NCI-H146 (cell line): ENCODE measurements at regions not wholly inside any gene's neighbourhood (a gene's known extent, or its start where the extent isn't known, plus 50 kb on each side); places are given as distances from the start of the nearest gene placed in this dataset.
A peak's percentile ranks its signal among the peaks of the same experiment; 100 is the strongest.
"Not testable (repeated sequence)": the region's sequence is repeated elsewhere in the genome, so short reads cannot be mapped to it uniquely, and the experiment has no call there.

Source experiments
- DNase-seq: peaks from one replicate; lab custom pipeline; 2025; lab: John Stamatoyannopoulos, UW

DNA sequence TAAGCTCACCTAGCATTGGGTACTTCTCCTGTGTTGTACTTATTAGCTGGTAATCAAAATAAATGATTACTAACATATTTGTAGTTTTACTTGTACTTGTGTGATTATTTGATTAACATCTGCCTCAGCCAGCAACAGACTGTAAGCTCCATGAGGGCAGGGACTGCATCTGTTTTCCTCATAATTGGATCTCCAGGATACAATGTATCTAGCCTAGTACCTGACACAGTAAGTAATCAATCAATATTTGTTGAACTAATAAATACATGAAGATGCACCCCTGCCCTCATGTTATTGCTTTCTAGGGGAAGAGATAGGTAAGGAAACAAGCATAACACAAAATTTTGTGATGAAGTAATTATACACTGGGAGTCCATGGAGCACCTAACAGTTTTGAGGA, 101.5 kb downstream of the TENT5C start:
- no peak for DNase-seq

DNA sequence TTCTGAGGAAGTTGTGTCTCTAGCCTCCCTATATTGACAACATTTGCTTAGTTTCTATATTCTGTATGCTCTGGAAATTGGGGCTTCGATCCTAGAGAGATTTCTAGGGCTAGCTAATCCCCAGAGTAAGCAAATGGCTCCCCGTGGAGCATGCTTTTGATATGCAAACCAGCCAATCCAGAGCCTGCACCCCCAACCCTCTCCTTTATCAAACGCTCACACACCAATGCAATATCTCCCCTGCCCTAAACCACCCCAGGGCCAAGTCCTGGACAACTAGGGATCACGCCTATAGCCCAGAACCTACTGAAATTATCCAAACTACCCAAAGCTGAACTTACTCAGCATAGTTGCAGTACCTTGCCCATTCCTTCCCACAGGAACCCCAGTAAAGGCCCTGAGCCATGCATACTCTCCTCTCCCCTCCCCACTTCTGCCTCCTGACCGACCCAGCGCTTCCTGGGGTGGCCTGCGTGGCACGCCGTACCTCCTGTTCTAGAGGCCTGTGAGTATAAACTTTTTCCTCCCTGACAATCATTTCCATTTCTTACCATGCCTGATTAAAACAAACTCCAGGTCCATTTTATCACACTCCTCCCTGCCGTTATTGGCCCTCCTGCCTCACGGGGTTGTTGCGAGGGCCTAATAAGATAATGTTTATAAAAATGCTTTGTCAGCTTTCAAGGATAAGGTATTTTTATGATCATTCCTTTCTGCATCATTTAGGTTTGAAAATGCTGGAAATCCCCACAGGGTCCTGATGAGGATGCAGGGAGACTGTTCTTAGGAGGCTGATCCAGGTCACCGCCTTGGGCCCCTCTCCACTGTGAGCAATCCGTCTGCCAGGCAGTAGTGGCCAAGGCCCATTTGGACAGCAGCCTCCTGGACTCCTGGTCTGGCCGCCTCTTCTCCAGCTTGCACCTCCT, 102.7 kb downstream of the TENT5C start:
- DNase-seq = no peak

DNA sequence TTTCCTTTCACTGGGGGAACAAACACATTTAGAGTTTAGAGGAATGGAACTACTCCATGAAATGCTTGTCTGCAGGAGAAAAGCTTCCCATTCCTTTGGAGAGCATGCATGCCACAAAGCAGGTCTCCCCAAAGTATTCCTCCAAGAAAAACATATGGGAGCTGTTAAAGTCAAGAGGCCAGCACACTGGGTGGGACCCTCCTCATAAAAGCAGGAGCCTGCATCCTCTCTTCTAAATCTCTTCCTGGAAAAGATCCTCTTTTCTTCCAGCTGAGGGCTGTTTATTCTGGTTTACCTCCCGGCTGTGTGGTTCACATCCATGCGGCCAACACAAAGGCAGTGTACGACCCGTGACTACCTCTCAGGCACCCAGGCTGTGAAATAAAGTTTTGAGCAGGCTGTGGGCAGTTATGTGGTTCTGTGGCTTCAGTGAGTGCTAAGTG, 103.4 kb downstream of the TENT5C start:
- no peak for DNase-seq

DNA sequence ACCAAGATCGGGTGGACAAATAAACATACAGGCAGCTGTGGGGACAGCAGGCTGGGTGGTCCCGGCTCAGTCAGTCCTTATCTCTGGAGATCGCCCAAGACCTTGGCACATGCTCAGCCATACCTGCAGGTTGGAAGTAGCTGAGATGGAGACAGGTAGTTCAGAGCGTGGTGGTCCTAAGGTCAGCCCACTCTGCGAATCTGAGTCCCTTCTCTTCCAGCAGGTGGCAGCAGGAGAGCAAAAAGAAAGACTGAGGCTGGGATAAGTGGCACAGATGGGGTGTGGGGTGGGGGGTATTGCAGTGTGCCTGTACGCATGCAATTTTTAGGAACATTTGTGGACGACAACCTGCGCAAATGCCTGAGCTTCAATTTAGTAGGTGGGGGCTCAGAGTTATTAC, 104.9 kb downstream of the TENT5C start:
- DNase-seq = no peak

DNA sequence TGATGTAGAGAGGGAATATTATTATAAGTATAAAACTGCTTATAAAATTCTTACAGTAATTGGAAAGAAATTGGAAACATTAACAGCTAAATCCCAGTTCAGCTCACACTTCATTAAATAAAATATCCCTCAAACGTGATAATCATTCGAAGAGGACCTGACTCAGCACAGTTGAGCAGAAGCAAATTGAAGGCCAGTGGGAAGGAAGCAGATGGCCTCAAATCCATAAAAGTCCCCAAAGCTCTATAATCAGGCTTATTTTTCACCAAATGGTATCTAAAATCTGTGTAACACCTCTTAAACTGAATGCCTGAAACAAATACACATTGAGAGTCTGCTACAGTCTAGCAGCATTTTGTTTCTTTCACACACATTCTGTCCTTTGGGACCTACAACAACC, 106.8 kb downstream of the TENT5C start:
- no peak for DNase-seq

DNA sequence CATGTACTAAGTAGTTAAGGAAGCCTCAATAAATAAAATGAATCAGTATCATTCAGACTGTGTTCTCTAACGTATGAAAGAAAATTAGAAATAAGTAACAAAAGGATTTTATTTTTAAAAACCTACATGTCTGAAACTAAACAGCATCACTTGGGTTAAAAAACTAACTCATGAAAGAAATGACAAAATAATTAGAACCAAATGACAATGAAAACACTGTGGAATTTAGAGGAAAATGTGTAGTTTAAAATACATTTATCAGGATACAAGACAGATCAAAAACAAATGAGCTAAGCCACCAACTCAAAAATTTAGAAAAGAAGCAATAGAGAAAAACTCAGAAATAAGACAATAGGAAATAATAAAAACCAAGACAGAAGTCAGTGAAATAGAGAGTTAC, 108.7 kb downstream of the TENT5C start:
- no peak for DNase-seq

DNA sequence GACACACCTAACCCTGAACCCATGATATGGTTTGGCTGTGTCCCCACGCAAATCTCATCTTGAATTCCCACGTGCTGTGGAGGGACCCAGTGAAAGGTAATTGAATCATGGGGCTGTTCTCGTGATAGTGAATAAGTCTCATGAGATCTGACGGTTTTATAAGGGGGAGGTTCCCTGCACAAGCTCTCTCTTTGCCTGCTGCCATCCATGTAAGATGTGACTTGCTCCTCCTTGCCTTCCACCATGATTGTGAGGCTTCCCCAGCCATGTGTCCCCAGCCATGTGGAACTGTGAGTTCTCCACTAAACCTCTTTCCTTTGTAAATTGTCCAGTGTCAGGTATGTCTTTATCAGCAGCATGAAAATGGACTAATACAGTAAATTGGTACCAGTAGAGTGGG, 110.2 kb downstream of the TENT5C start:
- not testable (repeated sequence) for DNase-seq

DNA sequence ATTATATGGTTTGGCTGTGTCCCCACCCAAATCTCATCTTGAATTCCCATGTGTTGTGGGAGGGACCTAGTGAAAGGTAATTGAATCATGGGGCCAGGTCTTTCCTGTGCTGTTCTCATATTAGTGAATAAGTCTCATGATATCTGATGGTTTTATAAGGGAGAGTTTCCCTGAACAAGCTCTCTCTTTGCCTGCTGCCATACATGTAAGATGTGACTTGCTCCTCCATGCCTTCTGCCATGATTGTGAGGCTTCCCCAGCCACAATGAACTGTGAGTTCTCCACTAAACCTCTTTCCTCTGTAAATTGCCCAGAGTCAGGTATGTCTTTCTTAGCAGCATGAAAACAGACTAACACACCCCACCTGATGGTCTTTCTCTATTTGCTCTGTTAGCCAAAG, 112.1 kb downstream of the TENT5C start:
- not testable (repeated sequence) for DNase-seq

DNA sequence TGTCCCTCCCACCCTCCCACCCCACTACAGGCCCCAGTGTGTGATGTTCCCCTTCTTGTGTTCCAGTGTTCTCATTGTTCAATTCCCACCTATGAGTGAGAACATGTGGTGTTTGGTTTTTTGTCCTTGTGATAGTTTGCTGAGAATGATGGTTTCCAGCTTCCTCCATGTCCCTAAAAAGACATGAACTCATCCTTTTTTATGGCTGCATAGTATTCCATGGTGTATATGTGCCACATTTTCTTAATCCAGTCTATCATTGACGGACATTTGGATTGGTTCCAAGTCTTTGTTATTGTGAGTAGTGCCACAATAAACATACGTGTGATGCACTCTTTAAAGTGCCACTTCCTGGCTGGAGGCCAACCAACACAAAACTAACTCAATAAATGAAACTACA, 112.7 kb downstream of the TENT5C start:
- DNase-seq = not testable (repeated sequence)

DNA sequence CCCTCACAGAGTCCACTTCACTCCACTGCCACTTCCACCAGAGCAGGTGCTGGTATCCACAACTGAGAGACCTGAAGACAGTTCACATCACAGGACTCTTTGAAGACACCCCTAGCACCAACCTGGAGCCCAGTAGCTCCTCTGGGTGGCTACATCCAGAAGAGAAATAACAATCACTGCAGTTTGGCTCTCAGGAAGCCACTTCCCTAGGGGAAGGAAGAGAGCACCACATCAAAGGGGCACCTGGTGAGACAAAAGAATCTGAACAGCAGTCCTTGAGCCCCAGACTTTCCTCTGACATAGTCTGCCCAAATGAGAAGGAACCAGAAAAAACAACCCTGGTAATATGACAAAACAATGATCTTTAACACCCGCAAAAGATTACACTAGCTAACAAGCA, 113.2 kb downstream of the TENT5C start:
- no peak for DNase-seq

DNA sequence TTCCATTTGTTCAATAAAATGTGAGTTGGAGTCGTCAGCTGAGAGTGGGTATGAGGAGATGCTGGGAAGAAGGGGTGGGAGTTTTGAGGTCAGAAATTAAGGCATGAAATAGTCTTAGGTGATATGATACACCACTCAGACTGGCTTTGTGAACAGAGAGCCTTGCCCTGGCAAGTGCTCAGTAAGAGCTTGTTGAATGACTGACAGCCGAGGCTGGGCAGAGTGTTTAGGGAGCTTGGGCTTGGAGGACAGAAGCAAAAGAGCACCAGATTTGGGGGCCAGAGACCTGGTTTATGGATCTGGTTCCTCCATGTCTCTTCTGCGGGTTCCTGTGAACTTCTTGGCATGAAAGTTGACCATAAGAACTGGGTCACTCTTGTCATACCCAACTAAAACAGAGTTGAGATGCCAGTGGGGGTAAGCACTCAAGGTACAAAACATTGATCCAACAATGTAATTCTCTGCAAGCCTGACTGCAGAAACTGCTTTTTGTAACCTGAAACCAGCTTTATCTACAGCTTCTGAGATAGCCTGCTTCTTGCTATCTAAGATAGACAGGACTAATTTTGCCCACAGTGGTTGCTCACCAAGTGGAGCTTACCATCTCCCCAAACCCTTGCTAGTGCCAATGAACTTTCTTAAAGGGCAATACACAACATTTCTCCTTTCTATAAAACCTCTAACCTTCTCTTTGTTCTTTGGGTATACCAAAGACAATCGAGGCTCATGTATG, 126.4 kb downstream of the TENT5C start:
- DNase-seq = peak; percentile 15

DNA sequence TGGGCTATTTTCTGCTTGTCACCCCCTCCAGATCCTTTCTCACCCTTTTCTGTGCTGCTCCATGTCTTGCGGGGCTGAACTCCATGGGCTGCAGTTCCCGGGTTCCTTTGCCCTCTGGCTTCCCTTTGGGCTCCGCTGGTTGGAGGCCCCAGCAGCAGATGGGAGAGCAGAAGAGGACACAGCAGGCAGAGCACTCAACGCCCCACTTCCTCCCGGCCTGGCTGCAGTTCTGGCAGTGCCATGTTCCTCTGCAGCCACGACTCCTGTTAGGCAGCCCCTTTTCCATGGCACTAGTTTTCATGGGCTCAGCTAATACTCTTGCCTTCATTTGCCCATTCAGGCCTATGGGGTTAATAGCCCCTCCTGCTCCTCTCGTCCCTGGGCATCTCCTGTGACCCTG, 127.1 kb downstream of the TENT5C start:
- DNase-seq = no peak

DNA sequence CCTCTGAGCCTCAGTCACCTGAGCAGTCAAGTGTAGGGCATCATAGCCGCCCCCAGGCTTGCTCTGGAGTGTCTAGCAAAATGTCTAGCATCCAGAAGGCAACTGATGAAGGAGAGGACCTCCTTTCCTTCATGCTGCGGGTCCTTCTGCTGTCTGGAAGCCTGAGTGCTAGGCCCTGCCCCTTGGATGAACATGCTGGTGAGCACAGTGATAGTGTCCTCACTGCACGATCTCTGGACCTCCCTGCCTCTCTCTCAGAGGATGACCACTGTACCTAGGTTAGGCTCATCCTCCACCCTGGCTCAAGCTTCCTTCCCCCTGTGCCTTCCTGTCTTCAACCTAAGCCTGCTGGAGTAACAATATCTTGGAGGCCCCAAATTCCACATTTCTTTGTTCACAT, 128.6 kb downstream of the TENT5C start:
- DNase-seq = no peak

DNA sequence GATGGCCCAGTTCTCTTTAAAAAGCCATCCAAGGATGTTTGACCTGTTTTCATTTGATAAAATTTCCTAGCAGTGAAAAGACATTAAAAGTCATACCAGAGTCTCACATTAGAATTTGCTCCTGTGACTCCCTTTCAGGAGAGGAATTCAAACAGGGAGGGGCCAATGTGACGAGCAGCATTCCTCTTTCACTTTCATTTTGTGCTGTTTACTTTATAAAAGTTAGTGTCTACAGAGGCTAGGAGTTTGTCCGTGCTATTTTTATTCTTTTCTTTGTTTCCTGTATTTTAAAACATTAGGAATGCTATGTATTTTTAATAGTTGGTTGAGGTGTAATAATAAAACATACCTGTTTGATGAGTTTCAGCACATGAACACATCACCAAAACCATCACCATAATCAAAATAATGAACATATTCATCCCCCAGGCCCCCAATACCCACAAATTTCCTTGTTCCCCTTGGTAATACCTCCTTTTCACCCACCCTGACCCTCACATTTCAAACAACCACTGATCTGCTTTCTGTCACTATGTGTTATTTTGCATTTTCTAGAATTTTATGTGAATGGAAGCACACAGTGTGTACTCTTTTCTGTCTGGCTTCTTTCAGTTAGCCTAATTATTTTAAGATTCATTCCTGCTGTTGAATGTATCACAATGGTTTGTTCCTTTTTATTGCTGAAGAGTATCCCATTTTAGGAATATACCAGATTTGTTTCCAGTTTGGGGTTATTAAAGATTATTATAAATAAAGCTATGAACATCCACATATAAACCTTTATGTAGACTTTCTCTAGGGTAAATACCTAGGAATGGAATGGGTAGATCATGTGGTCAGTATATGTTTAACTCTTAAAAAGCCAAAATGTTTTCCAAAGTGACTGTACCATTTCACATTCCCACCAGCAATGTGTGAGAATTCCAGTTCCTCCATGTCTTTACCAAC, 129.5 kb downstream of the TENT5C start:
- no peak for DNase-seq

DNA sequence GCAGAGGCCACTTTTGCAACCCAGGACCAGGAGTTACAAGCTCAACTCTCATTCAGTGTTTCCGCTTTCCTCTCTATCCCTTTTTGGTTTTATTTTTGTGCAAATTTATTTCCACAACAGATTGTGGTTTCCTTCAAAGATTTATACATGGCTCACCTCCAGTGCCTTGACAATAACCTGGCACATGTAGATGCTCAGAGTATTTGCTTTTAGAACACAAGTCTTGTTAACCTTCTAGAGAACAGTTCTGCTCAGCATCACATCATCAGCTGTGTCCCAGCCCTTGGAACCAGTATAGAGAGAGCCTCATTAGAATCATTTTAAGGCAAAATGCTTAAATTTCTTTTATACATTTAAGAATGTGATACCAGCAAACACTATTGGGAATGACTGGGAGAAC, 133.7 kb downstream of the TENT5C start:
- DNase-seq = no peak

DNA sequence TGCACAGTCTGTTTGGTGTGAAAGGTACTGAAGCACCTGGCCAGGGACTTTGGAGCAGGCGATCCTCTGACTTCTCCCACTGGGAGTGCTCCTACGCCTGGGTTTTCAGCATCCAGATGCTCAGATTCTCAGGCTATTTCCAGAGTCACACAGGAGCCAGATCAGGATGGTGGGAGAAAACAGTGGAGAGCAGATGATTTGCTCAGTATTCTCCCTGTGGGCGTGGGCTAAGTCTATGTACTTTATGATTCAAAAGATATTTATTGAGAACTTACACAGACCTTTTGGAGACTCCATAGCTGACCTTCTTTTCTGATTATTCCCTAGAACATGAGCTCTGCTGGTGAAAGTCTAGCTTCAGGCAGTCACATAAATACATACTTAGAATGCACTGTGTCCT, 134.6 kb downstream of the TENT5C start:
- no peak for DNase-seq

DNA sequence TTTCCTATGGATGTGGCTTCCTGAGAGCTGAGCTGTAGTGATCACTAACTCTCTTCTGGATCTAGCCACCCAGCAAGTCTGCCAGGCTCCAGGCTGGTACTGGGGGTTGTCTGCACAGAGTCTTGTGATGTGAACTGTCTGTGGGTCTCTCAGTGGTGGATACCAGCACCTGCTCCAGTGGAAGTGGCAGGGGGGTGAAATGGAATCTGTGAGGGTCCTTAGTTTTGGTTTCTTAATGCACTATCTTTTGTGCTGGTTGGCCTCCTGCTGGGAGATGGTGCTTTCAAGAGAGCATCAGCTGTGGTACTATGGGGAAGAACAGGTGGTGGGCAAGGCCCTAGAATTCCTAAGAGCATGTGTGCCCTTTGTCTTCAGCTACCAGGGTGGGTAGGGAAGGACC, 140.7 kb downstream of the TENT5C start:
- not testable (repeated sequence) for DNase-seq

DNA sequence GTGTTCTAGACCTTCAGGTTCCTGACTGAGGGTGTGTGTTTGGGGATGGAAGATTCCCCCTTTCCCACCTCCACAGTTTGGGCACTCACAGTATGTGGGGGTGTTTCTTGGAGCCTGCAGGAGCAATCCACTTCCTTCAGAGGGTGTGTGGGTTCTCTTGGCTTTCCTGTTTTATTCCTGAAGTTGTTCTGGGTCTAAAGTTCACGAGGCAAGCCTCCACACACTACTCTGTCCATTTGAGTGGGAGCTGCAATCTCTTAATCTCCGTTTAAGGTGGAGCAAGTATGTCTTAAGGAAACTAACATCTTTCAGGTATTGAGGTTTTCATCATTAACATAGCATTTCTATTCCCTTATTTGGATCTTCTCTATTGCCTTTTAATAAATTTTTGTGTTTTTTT, 141.8 kb downstream of the TENT5C start:
- DNase-seq = no peak

DNA sequence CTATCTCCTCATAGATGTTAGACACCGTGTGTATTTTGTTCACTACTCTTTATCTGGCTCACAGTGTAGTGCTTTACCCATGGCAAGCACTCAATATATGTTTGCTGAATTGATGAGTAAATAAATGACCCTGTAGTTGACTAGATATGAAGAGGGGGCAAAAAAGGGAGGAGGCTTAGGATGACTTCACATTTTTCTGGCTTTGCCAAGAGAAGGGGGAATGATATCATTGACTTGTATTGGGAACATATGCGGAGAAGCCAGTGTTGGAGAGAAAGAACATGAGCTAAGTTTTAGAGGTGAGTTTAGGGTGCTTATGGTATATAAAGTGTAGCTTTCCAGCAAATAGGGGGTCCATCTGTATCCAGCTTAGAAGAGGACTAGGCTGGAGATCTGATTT, 145.5 kb downstream of the TENT5C start:
- DNase-seq = no peak

DNA sequence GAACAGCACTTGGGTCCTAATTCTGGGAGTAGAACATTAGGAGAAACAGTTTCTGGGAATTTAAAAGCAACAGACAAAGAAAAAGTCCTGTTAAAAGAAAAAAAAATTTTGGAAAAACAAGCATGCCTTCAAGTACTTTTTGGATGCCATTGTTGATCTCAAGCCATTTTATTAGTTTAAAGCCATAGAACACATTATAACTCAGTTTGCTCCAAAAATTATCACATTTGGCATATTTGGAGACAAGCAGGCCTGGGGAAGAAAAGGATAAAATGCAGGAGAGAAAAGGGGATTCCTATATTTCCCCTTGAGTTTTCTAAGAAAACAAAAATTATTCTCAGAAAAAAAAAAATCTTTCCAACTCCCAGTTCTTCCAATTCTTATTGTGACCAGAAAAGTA, 146.8 kb downstream of the TENT5C start:
- DNase-seq = no peak

DNA sequence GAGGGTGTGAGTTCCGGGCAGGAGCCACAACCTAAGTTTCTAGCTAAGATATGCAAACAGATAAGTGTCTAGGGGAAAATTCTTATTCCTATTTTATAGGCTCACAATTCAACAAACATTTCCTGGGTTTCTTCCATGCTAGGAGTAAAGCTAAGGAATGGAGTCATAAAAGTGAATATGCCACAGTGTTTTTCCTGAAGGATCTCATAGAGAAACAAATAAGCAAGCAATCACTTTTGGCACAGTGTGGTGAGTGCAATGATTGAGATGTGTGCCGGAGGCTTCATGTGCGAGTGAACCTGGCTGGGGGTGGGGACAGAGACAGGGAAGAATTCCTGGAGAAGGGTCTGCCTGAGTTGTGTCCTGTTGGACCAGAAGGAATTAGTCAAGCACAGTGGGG, 147.4 kb downstream of the TENT5C start:
- no peak for DNase-seq

DNA sequence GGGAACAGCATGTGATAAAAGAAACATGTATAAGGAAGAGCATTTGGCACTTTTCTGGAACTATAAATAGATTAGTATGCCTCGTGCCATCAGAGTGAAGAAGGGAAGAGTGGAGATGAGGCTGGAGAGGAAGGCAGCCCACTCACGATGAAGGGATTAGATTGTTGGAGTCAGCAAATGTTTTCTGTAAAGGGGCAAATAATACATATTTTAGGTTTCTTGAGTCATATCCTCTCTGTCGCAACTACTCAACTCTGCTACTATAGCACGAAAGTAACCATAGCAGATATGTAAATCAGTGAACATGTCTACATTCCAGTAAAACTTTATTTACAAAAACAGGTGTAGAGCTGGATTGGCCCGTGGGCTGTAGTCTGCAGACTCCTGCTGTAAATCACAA, 147.8 kb downstream of the TENT5C start:
- no peak for DNase-seq
